Thoracic aorta (tissue), 2 donors: ENCODE measurements at regions not wholly inside any gene's neighbourhood (a gene's known extent, or its start where the extent isn't known, plus 50 kb on each side); places are given as distances from the start of the nearest gene placed in this dataset.
A peak's percentile ranks its signal among the peaks of the same experiment; 100 is the strongest.

Experiments
- ATAC-seq: fragments of 150-250 bp; one replicate; pipeline ENCODE4 v1.8.0; 2017; ENCODE audit warnings: low read depth; ENCODE audit not compliant: insufficient number of reproducible peaks, low FRiP score
- DNase-seq: peaks from one replicate; pipeline ENCODE4 v3.0.0-alpha.2; 2020; ENCODE audit warnings: low spot score
- H3K27ac ChIP-seq, 2 donors: fragments of 200-600 bp; sonication (generic); 1 replicate in 1 of 2; 2 replicates in 1 of 2; pipeline ENCODE4 v1.5.1; 2016; ENCODE audit warnings: mild to moderate bottlenecking in 2 of 2, moderate library complexity in 2 of 2
- H3K27me3 ChIP-seq: fragments of 200-600 bp; sonication (generic); replicated peaks from 2 replicates; pipeline ENCODE4 v1.6.0; 2016; ENCODE audit warnings: mild to moderate bottlenecking; ENCODE audit not compliant: insufficient read depth
- H3K36me3 ChIP-seq: fragments of 200-600 bp; sonication (generic); one replicate; pipeline ENCODE4 v1.5.1; 2016
- H3K4me1 ChIP-seq, 2 donors: fragments of 200-600 bp; sonication (generic); 1 replicate in 1 of 2; 2 replicates in 1 of 2; pipeline versions ENCODE4 v1.5.1 to v1.6.0; 2016; ENCODE audit warnings: low read depth in 2 of 2, mild to moderate bottlenecking in 1 of 2; ENCODE audit not compliant: control insufficient read depth in 1 of 2
- H3K4me3 ChIP-seq: fragments of 200-600 bp; sonication (generic); 2 replicates; pipeline ENCODE4 v1.5.1; 2016; ENCODE audit warnings: mild to moderate bottlenecking
- H3K9me3 ChIP-seq: fragments of 200-600 bp; sonication (generic); 2 replicates; pipeline ENCODE4 v1.5.1; 2016
- TF ChIP-seq, protein P1 (sequence below): fragments of 200-600 bp; sonication (generic); IDR thresholded peaks from one replicate; pipeline ENCODE4 v1.5.1; 2019; ENCODE audit warnings: antibody characterized with exemption

DNA sequence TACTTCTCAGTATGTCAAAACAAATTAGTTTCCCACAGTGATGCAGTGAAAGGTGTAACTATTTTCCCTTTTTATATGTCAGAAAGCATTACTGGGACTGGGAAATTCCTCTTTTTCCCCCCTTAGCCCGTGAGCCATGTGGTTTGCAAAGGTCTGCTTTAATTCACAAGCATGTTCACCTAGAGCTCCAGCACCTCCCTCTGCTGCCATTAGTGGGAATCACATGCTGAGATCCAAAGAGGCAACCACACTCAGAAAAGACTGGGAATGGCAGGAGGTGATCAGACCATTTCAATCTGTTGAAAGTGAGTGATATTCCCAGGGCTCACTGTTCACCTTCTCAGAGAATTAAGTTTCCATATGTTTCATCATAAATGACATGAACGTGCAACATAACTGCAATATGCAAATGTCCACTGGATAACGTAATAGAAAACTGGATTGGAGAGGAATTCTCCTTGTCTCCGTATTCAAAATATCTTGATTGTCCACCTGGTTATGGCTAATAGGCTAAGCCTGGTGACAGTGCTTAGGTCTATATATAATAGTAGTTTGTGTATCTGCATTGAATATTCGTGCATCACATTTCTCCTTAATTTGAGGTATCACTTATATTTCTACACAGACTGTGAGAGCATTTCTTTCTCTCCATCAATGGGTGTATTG, 703.5 kb upstream of the WWC1 start:
- no peak for ATAC-seq
- TF ChIP-seq, protein P1, sequence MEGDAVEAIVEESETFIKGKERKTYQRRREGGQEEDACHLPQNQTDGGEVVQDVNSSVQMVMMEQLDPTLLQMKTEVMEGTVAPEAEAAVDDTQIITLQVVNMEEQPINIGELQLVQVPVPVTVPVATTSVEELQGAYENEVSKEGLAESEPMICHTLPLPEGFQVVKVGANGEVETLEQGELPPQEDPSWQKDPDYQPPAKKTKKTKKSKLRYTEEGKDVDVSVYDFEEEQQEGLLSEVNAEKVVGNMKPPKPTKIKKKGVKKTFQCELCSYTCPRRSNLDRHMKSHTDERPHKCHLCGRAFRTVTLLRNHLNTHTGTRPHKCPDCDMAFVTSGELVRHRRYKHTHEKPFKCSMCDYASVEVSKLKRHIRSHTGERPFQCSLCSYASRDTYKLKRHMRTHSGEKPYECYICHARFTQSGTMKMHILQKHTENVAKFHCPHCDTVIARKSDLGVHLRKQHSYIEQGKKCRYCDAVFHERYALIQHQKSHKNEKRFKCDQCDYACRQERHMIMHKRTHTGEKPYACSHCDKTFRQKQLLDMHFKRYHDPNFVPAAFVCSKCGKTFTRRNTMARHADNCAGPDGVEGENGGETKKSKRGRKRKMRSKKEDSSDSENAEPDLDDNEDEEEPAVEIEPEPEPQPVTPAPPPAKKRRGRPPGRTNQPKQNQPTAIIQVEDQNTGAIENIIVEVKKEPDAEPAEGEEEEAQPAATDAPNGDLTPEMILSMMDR: peak; percentile 11
- H3K27ac ChIP-seq: no peak overlapping the region

DNA sequence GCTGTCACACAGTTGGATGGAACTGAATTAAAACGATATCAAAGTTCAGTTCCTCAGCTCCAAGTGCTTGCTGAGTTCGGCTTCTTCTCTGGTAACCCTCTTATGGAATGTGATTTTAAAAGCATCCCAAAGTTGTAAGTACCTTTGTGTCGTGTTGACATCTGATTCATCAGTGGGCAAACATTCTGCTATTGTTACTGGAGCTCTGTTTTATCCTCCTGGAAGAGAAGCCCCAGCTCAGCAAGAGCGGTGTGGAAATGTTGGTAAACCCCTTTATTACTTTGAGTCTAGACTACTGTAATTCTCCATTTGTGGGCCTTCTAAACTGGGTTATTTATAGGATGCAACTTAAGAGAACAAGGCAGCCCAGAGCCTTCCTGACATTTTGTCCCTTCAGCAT, 699.3 kb upstream of the WWC1 start:
- Histone ChIP-seq H3K36me3 (no peaks in the 10 kb centered on the region), H3K27ac (no peak overlapping the region), H3K27me3 (no peaks in the 10 kb centered on the region), H3K9me3 (no peaks in the 10 kb centered on the region), H3K4me3 (no peak overlapping the region), H3K4me1 (no peaks in the 10 kb centered on the region)
- TF ChIP-seq, protein P1: no peak
- DNase-seq (no peak), ATAC-seq (no peak)

More for the DNA sequence above, 703.5 kb upstream of the WWC1 start:
- no peak for DNase-seq
- no peak overlapping the region for H3K4me3 ChIP-seq
- no peaks in the 10 kb centered on the region for H3K4me1 ChIP-seq
- H3K36me3 ChIP-seq: no peaks in the 10 kb centered on the region
- H3K27me3 ChIP-seq: no peaks in the 10 kb centered on the region
- H3K9me3 ChIP-seq: no peaks in the 10 kb centered on the region

DNA sequence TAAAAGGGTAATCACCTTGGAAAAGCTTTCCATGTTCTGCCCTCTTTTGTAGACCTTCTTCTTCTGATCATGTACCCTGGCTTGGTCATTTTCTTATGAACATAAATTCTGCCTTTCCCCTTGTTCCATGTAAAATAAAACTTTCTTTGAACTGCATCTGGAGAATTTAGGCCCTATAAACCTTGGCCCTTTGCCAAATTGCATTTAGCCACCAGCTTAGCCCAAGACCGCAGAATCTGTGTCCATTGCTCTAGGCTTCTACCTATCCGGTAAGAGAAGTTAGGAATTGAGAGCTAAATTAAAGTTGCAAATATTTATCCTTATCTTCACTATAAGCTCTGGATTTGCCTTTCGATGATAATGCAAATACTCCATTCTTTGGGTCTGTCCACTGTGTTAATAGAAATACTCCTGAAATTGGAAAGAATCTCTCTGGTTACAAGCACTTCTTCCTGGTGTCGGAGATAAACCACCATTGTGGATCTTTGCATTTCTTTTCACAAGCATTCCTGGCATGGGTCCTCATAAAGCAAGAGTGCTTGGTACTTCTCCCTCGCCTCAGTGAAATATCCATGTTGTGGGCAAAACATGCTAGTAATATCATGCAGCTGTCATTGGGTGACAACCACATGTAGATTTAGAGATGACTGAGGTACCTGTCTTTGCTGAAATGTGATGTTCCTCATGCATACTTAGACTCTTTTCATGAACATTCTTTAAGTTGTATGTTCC, 698.0 kb upstream of the WWC1 start:
- TF ChIP-seq, protein P1: no peak
- ATAC-seq: no peak
- Histone ChIP-seq H3K4me1 (no peaks in the 10 kb centered on the region), H3K36me3 (no peaks in the 10 kb centered on the region), H3K4me3 (no peak overlapping the region), H3K27ac (no peak overlapping the region), H3K27me3 (no peaks in the 10 kb centered on the region), H3K9me3 (no peaks in the 10 kb centered on the region)
- DNase-seq: no peak

DNA sequence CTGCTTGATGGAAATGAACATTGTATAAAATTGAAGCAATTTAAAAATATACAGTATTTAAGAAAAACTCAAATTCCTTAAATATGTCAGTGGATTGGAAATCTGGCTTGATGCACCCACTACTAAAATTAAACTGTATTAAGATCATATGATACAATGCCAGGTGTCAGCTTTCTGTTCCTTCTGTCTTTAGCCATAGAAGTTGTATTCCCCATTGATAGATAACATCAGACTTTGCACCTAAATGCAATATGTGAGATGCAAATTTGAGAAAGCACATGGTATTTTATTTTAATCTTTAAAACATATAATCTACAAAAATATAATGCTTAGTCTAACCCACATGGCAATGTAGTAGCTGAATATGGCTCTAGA, 697.4 kb upstream of the WWC1 start:
- H3K27me3 ChIP-seq: no peaks in the 10 kb centered on the region
- DNase-seq (no peak), ATAC-seq (no peak)
- H3K4me1 ChIP-seq: no peaks in the 10 kb centered on the region
- no peak overlapping the region for H3K4me3 ChIP-seq
- no peaks in the 10 kb centered on the region for H3K9me3 ChIP-seq
- TF ChIP-seq, protein P1: no peak
- no peak overlapping the region for H3K27ac ChIP-seq
- H3K36me3 ChIP-seq: no peaks in the 10 kb centered on the region

DNA sequence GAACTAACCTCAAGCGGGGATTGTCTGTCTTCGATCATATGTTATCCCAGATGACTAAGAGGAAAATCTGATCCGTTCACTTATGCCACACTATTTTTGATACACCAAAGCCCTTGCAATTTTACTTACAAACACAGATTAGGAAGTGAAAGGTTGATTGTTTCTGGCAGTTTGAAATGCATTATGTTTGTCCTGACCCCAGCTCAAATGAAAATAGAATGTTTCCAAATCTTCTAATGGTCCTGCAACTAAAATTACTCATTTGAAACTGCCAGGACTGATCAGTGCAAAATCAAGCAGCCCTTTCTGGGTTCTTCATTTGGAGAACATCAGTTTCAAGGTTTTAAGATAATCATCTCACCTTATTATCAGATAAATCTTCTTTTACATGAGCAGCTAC, 696.7 kb upstream of the WWC1 start:
- H3K4me3 ChIP-seq: no peak overlapping the region

More for the DNA sequence above, 696.7 kb upstream of the WWC1 start:
- Histone ChIP-seq H3K4me1 (no peaks in the 10 kb centered on the region), H3K27me3 (no peaks in the 10 kb centered on the region), H3K9me3 (no peaks in the 10 kb centered on the region), H3K27ac (no peak overlapping the region), H3K36me3 (no peaks in the 10 kb centered on the region)
- TF ChIP-seq, protein P1: no peak
- ATAC-seq: no peak
- DNase-seq: no peak
